SK-N-SH treated with all-trans-retinoic acid at 6 μM for 48 hours (cell line): ENCODE measurements at regions not wholly inside any gene's neighbourhood (a gene's known extent, or its start where the extent isn't known, plus 50 kb on each side); places are given as distances from the start of the nearest gene placed in this dataset.

Experiments used
- ATAC-seq: fragments of 200-7000 bp; cut with Tn5 transposase; 3 replicates; pipeline ENCODE4 v1.9.1; 2020; ENCODE audit warnings: mild to moderate bottlenecking, moderate library complexity
- ARNTL ChIP-seq: fragments of 450-650 bp; formaldehyde crosslinking; IDR thresholded peaks from 2 replicates; pipeline ENCODE4 v1.5.0; 2020; ENCODE audit warnings: low read depth, mild to moderate bottlenecking, moderate library complexity, borderline replicate concordance
- BACH2 ChIP-seq: fragments of 250-450 bp; sonication (Bioruptor Pico); IDR thresholded peaks from 2 replicates; pipeline ENCODE4 v1.9.0; 2021; ENCODE audit warnings: mild to moderate bottlenecking, borderline replicate concordance
- CREB5 ChIP-seq: fragments of 250-450 bp; sonication (Bioruptor Pico); IDR thresholded peaks from 2 replicates; pipeline ENCODE4 v1.5.1; 2020; ENCODE audit warnings: low read depth, mild to moderate bottlenecking, moderate library complexity
- CSDC2 ChIP-seq: fragments of 250-450 bp; sonication (Bioruptor Pico); IDR thresholded peaks from 2 replicates; pipeline ENCODE4 v1.5.0; 2020; ENCODE audit warnings: mild to moderate bottlenecking, moderate library complexity
- CSRNP3 ChIP-seq: fragments of 250-450 bp; sonication (Bioruptor Pico); IDR thresholded peaks from 2 replicates; pipeline ENCODE4 v1.5.1; 2021; ENCODE audit warnings: mild to moderate bottlenecking, moderate library complexity
- ESRRG ChIP-seq: fragments of 250-450 bp; sonication (Bioruptor Pico); IDR thresholded peaks from 2 replicates; pipeline ENCODE4 v1.6.1; 2021; ENCODE audit warnings: mild to moderate bottlenecking
- GLIS3 ChIP-seq: fragments of 250-450 bp; sonication (Bioruptor Pico); IDR thresholded peaks from 2 replicates; pipeline ENCODE4 v1.5.0; 2020; ENCODE audit warnings: mild to moderate bottlenecking, moderate library complexity
- ISL1 ChIP-seq: fragments of 250-450 bp; sonication (Bioruptor Pico); IDR thresholded peaks from 2 replicates; pipeline ENCODE4 v2.1.2; 2022; ENCODE audit warnings: mild to moderate bottlenecking, moderate library complexity
- OSR1 ChIP-seq: fragments of 250-450 bp; sonication (Bioruptor Pico); IDR thresholded peaks from 2 replicates; pipeline ENCODE4 v1.8.0; 2022; ENCODE audit warnings: moderate library complexity, mild to moderate bottlenecking, inconsistent platforms
- PATZ1 ChIP-seq: fragments of 250-450 bp; sonication (Bioruptor Pico); IDR thresholded peaks from 2 replicates; pipeline ENCODE4 v1.8.0; 2020; ENCODE audit warnings: mild to moderate bottlenecking, moderate library complexity, borderline replicate concordance
- POU6F1 ChIP-seq: fragments of 250-450 bp; sonication (Bioruptor Pico); IDR thresholded peaks from 2 replicates; pipeline ENCODE4 v1.8.0; 2021; ENCODE audit warnings: low read depth, mild to moderate bottlenecking, moderate library complexity, borderline replicate concordance
- RARB ChIP-seq: fragments of 250-450 bp; sonication (Bioruptor Pico); IDR thresholded peaks from 2 replicates; pipeline ENCODE4 v1.8.0; 2021; ENCODE audit warnings: mild to moderate bottlenecking, moderate library complexity
- SNAI2 ChIP-seq: fragments of 250-450 bp; sonication (Bioruptor Pico); IDR thresholded peaks from 2 replicates; pipeline ENCODE4 v1.5.0; 2020; ENCODE audit warnings: mild to moderate bottlenecking, moderate library complexity
- TCF4 ChIP-seq: fragments of 250-450 bp; sonication (Bioruptor Pico); IDR thresholded peaks from 2 replicates; pipeline ENCODE4 v1.8.0; 2021; ENCODE audit warnings: mild to moderate bottlenecking, moderate library complexity, borderline replicate concordance
- TOX ChIP-seq: fragments of 250-450 bp; sonication (Bioruptor Pico); IDR thresholded peaks from 2 replicates; pipeline ENCODE4 v1.8.0; 2021; ENCODE audit warnings: mild to moderate bottlenecking, moderate library complexity, borderline replicate concordance
- TSHZ2 ChIP-seq: fragments of 250-450 bp; sonication (Bioruptor Pico); IDR thresholded peaks from 2 replicates; pipeline ENCODE4 v1.5.0; 2020; ENCODE audit warnings: mild to moderate bottlenecking, moderate library complexity
- ZC3H10 ChIP-seq: fragments of 250-450 bp; sonication (Bioruptor Pico); IDR thresholded peaks from 2 replicates; pipeline ENCODE4 v1.5.1; 2021; ENCODE audit warnings: mild to moderate bottlenecking, moderate library complexity
- ZFP3 ChIP-seq: fragments of 250-450 bp; sonication (Bioruptor Pico); IDR thresholded peaks from 2 replicates; pipeline ENCODE4 v1.5.0; 2020; ENCODE audit warnings: mild to moderate bottlenecking, moderate library complexity
- ZNF565 ChIP-seq: fragments of 450-650 bp; formaldehyde crosslinking; conservative IDR thresholded peaks from 2 replicates; pipeline ENCODE4 v1.5.0; 2020; ENCODE audit warnings: low read depth, mild to moderate bottlenecking, moderate library complexity
- ZNF70 ChIP-seq: fragments of 450-650 bp; formaldehyde crosslinking; IDR thresholded peaks from 2 replicates; pipeline ENCODE4 v1.5.0; 2020; ENCODE audit warnings: mild to moderate bottlenecking, moderate library complexity

- TF ChIP-seq ZFP3 (CRISPR knock-in tag) (no peak), CSRNP3 (CRISPR knock-in tag) (no peak), CREB5 (CRISPR knock-in tag) (no peak), BACH2 (CRISPR knock-in tag) (no peak), TSHZ2 (CRISPR knock-in tag) (no peak), ESRRG (CRISPR knock-in tag) (no peak)
- no peak for ATAC-seq
These were observed 257.5 kb upstream of the PMEPA1 start for GRCh38 chr20:57967364-57967763.

DNA sequence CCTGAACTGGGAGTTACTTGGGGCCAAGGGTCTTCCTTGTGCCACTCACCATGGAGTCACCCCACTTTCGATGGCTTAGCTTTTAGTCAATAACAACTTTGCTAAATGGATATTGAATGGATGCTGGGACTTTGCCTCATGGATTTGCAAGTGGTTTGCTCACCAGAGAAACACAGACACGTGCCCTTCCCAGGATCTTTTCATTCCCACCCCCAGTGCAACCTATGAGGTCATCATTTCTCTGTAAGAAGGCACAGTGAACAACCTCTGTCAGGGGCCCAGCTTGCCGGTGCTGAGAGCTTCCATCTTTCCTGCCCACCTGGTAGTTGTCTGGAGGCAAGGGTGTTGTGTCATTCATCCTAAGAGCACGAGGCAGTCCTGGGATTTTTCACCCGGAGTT, 256.8 kb upstream of the PMEPA1 start:
- TF ChIP-seq ARNTL: no peak
- TF ChIP-seq ZFP3 (CRISPR knock-in tag): no peak
- TF ChIP-seq TOX (CRISPR knock-in tag): no peak
- no peak for TF ChIP-seq TSHZ2 (CRISPR knock-in tag)
- TF ChIP-seq ISL1 (CRISPR knock-in tag): no peak
- TF ChIP-seq ESRRG (CRISPR knock-in tag): no peak
- no peak for TF ChIP-seq ZC3H10
- TF ChIP-seq RARB (CRISPR knock-in tag): no peak
- TF ChIP-seq PATZ1 (CRISPR knock-in tag): no peak
- TF ChIP-seq ZNF565 (CRISPR knock-in tag): no peak
- no peak for TF ChIP-seq GLIS3 (CRISPR knock-in tag)
- no peak for TF ChIP-seq CSRNP3 (CRISPR knock-in tag)
- no peak for TF ChIP-seq CSDC2 (CRISPR knock-in tag)
- TF ChIP-seq SNAI2 (CRISPR knock-in tag): no peak
- TF ChIP-seq TCF4 (CRISPR knock-in tag): no peak
- no peak for TF ChIP-seq OSR1 (CRISPR knock-in tag)
- TF ChIP-seq ZNF70: no peak
- no peak for TF ChIP-seq BACH2 (CRISPR knock-in tag)
- TF ChIP-seq POU6F1: no peak
- no peak for ATAC-seq
